HG03135 (cell line): ENCODE measurements at regions not wholly inside any gene's neighbourhood (a gene's known extent, or its start where the extent isn't known, plus 50 kb on each side); places are given as distances from the start of the nearest gene placed in this dataset.
"Not testable (repeated sequence)": the region's sequence is repeated elsewhere in the genome, so short reads cannot be mapped to it uniquely, and the experiment has no call there.

Experiments
- ATAC-seq: cut with Tn5 transposase; IDR thresholded peaks from one replicate; pipeline ENCODE4 v1.9.1; 2021; ENCODE audit warnings: mild to moderate bottlenecking, moderate library complexity; ENCODE audit not compliant: unreplicated experiment

DNA sequence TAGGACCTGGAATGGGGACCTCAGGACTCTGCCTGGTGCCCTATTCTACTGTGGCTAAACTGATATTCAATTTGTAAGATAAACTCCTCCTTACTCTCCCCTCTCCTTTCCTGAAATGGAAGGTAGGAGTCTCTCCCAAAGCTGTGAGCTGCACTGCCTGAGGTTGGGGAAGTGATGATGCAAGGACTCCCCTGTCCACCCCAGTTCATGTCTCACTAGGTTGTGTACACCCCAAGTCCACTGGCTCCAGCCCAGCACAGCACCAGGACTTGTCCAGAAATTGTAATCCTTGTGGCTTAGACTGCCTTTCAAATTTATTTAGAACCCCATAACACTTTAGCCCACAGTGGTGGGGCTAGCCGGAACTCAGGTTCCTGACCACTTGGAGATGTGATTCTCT lies 247.2 kb upstream of the CTBP2 start:
- no peak for ATAC-seq

DNA sequence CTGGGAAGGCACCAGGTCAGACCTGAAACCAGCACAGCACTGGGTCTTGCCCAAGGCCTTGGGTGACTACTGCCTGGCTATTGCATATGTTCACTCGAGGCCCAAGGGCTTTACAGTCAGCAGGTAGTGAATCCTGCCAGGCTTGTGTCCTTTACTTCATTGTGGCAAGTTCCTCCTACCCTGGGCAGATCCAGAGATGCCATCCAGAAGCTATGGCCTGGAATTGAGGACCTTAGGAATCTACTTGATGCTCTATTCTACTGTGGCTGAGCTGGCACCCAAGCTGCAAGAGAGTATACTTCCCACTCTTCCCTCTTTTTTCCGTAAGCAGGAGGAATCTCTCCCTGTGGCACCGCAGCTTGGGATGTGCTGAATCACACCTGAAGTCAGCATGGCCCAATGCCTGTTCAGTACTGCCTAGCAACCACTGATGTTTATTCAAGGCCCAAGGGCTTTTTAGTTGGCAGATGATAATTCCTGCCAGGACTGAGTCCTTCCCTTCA lies 246.7 kb upstream of the CTBP2 start:
- ATAC-seq: no peak

DNA sequence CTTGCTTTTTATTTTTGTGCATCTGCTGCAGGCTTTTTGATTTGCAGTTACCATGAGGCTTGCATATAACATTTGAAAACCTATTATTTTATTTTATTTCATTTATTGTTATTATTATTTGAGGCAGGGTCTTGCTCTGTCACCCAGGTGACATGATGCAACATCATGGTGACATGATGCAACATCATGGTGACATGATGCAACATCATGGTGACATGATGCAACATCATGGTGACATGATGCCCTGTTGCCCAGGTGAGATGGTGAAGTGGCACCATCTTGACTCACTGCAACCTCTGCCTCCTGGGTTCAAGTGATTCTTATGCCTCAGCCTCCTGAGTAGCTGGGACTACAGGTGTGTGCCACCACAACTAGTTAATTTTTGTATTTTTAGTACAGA lies 244.5 kb upstream of the CTBP2 start:
- not testable (repeated sequence) for ATAC-seq

DNA sequence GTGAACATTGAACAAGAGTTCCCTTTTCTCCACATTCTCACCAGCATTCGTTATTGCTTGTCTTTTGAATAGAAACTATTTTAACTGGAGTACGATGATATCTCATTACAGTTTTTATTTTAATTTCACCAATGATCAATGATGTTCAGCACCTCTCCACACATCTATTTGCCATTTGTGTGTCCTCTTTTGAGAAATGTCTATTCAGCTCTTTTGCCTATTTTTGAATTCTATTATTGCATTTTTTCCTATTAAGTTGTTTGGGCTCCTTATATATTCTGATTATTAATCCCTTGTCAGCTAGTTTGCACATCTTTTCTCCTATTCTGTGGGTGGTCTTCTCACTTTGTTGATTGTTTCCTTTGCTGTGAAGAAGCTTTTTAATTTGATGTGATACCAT lies 241.1 kb upstream of the CTBP2 start:
- ATAC-seq: no peak

DNA sequence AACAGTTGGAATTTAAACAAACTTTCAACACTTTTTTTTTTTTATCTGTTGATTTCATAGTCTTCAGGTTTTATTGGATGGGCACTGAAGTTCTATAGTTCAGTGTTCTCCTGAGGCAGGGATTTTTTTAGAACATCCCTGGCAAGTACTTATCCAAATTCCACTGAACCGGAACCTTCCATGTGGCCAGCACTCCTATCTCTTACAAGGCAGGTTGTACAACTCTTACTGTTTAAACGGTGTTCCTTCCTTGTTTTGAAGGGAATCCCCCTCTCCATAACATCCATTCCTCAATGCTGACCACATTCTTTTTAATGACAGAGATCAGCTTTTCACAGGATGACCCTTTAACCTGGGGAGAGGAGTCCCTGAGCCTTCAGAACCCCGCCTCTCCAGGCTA lies 238.9 kb upstream of the CTBP2 start:
- no peak for ATAC-seq

DNA sequence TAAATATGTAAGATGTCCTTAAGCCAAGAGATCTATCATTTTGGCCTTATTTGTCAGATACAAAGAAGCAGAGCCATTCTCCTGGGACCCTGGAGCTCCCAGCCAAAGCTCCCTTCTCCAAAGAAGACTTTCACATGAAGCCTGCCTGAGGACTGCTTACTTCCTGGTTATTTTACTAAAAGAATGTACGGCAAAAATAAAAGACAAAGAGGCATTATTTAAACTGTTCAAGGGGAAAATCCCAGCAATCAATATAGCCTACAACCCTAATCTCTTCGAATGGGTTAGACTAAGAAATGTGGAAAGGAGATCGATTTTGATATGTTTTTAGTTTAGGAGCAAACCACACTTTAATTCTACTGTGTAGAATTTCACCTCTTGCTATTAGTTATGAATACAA lies 237.9 kb upstream of the CTBP2 start:
- no peak for ATAC-seq

DNA sequence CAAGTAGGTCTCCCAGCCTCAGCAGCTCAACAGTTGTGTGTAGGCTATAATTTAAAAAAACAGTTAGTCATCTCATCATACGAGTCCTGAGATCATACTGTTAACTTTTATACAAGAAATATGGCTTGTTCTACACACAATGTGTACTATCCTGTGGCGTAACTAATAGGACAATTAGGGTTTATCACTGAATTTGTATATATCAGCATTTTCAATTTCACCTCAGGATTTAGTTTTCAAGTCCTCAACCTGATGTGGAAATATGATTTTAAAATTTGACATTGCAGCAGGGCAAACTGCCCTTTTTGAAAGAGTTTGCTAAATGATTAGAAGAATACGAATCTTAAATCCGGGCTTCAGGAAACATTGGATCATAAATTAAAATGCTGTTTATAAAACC lies 237.2 kb upstream of the CTBP2 start:
- ATAC-seq: no peak

DNA sequence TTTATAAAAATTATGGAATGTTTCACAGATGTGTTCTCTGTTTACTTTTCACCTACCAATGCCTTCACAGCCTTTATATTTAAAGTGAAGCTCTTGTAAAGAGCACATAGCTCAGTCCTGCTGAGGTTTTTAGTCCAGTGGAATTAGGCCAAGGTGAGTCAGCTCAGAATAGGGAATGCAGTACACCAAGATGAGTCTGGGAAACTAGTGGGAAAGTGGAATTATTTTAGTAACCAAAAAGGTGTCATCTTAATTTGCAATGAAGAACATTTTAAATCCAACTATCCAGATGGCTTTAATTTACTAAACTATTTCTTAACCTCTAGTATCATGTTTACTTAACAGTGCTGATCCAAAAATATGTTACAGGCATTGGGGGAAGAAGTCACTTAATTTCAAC lies 236.3 kb upstream of the CTBP2 start:
- ATAC-seq: no peak

DNA sequence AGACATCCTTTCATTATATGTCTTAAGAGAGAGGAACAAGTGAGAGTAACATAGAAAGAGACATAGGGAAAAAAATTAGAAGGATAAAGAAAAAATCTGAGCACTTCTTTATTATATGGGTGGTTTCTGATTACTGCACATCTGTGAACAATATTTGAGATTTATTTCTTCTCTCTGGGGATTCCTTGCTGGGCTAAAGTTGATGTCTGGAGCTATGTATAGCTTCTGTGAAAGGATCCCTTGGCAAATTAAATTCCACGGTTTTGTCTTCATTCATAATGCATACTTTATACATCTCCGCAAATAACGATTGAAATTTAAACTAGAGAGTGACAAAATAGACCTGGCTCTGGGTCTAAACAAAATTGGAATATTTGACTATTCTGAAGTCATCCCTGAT lies 232.2 kb upstream of the CTBP2 start:
- no peak for ATAC-seq

DNA sequence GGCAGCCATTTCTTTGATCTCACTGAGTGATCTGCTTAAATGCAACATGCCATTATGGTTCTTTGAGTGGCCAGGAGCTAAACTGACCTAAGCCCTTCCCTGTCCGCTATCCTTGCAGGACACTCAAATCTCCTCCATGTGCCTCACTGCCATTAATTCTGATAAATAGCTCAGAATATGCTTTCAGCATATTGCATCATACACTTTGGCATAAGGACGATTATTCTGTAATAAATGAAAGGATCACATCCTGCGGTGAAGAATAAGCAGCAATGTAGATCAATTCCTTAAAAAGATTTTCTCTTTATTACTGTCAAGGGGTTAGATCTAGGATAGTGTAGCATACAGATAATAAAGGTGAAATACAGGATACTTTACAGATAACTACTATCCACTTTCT lies 231.8 kb upstream of the CTBP2 start:
- no peak for ATAC-seq

DNA sequence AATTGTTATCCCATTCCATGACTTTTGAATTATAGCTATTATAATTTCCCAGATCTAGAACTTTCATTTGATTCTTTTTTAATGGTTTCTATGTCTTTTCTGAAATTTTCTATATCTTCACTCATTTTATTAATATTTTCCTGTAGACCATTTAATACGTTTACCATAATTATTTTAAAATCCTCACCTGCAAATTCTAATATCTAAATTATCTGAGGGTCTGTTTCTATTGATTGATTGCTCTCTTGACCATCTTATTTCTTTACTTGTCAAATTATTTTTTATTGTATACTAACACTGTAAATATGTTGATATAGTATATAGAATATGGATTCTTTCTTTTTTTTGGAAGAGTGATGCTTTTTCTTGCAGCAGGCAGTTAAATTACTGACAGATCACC lies 229.3 kb upstream of the CTBP2 start:
- no peak for ATAC-seq

DNA sequence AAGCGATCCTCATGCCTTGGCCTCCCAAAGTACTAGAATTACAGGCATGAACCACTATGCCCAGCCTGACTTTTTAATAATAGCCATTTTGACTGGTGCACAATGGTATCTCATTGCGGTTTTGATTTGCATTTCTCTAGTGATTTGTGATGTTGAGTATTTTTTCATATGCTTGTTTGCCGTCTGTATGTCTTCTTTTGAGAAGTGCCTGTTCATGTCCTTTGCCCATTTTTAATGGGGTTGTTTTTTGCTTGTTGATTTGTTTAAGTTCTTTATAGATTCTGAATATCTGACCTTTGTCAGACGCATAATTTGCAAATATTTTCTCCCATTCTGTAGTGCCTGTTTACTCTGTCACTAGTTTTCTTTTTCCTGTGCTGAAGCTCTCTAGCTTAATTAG lies 219.2 kb upstream of the CTBP2 start:
- ATAC-seq: no peak

DNA sequence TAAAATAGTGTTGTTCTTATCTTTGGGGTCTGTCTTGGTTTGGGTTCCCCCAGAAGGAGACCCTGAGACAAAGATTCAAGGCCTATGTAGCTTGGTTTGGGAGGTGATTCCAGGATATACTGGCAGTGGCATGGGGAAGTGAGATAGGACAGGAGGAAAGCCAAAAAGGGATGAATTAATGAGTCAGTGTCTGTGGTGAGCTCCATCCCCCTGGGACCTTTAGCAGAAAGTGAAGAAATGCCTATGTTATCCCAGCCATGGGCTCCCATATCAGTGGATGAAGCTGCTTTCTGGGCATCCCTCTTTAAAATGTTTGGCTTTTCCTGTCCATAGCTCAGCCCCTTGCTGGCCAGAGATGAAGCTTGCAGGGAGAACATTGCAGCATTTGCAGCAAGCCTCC lies 217.0 kb upstream of the CTBP2 start:
- no peak for ATAC-seq

DNA sequence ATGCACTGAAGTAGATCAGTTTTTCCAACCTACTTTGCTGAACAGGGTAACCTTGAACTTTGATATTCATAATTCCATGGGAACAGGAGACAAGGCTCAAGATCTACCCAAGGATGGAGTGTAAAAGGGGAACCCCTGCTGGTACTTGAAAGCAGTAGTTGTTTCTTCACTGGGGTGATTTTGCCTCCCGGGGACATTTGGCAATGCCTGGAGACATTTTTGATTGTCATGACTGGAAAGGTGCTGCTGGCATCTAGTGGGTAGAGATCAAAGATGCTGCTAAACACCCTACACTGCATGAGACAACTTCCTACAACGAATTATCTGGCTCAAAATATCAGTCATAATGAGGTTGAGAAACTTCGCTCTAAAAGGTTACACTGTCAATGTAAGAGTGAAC lies 214.8 kb upstream of the CTBP2 start:
- no peak for ATAC-seq

DNA sequence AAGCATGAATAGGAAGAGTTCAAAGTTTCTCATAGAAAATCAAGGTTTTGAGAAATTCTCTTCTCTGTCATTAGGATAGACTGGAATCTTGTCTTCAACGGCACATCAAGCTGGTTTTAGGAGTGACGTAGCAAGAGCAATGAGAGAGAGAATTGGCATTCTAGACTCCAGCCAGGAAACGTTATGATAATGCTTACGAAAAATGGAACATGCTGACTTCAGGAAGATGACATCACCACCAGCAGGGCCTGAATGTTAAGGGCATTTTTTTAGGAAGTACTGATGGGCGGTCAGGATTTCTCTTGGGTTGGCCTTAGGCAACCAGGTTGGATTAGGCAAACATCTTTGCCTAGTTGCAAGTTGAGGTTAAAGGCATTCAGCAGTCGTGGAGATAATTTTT lies 213.2 kb upstream of the CTBP2 start:
- no peak for ATAC-seq

DNA sequence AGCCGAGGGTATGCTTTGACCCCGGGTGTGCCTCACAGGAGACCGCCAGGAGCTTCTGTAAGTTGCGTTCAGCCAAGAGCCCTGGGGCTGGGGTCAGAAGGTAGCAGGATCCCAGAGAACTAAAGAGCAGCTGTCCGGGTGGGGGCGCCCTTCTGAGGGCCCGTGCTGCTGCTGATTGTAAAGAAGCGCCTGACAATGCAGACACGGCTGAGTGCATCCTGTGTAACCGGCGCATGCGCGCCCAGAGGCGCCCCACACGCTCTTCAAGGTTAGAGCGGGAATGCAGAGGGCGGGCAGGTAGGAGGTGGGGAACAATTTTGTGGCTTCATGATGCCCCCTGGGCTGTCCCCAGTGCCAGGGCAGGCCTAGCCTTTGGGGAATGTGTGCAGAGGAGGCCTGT lies 210.2 kb upstream of the CTBP2 start:
- no peak for ATAC-seq

DNA sequence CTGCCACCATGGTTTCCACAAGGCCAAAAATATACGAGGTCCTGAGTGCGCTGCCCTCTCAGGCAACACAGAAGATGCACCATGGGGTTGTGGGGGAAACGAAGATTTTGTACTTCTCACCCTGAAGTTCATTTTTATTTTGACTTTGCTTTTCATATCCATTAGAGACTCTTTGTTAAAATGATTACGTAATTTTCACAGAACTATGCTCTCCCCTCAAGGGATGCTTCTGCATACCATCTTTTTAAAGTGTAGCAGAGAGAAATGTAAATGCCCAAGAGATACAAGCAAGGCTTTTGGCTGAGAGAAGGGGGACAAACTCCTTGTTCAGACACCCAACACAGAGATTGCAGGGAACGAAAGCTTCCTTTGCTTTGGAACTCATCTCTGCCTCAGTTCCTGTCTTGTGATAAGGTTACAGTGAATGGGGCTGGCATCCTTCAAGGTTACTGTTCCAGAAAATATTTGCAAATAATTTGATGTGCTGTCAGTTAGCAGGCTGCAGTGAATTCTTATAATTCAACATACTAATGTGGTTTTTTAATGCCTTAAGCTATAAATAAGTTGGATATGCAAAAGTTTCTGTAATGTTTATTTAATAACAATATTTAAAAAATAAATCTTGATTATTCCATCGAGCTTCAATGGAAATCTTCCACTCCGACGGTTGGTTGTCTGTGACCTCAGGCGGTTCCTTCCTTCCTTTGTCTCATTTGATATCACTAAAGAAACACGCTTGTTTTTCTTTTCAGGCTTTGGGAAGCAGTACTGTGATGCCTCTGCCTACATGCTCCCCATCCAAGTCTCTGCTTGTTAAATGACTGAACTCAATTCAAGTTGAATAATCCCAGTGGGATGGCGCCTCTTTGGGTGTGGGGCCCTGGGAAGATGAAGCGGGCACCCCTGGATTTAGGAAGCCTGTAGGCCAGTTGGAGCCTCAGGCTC lies 209.3 kb upstream of the CTBP2 start:
- no peak for ATAC-seq

DNA sequence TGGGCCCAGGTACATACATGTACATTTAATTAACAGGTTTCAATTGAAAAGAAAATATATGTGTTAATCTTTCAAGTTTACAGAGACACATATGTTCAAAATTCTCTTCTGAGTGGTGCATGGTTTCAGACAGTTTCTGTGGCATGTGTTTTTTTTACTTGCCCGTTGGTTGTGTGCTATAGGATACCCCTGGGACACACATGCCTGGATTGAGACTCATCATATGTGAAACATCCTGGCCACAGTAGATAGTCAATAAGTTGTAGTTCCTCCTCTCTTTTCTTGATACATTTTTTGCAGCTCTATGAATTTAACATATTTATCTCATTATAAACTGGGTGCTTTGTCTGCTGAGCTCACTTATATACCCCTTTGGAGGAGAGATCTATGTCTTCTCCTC lies 207.8 kb upstream of the CTBP2 start:
- ATAC-seq: no peak

DNA sequence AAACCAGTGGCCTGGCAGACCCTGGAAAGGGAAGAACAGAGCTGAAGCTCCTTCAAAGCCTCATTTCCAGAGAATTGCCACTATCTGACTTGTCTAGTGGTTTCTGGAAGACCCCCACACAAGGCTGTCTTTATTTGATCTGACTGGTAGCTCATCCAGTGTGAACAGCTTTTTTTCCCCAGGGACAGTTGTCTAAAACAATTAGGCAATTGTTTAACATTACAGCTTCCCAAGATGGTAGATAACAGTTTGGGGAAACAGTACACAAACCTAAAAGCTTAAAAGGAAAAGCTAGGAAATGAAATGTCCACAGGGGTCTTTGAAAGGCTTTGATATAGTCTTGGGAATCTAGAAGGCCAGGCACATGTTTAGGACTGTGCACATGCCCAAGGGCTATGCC lies 203.4 kb upstream of the CTBP2 start:
- ATAC-seq: no peak

DNA sequence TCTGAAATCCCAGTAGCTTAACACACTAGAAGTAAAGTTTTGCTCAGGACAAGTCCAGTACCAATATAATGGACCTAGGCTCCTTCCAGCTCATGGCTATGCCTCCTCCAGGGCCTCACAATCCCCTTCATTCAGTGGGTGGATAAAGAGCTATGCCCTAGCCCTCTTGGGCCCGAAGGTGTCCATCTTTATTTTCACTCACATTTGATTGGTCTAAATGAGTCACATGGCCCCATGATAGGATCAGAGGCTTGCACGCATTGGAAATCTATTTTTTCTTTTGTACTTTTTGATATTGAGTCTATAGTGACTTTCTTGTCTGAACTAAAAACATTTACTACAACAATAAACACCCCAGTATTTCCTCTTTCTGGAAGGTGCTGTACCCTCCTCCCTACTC lies 202.6 kb upstream of the CTBP2 start:
- no peak for ATAC-seq

DNA sequence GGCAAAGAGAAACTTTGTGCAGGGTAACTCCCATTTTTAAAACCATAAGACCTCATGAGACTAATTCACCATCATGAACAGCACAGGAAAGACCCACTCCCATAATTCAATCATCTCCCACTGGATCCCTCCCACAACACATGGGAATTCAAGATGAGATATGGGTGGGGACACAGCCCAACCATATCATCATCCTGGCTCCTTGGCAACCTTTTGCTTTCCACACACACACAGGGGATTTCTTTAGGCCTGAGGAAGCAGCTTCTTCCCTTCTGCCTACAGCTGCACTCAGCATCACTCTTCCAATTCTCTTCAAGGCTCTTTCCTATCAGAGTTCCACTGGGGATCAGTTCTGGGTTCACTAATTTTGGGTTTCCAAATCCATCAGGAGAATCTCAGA lies 199.0 kb upstream of the CTBP2 start:
- no peak for ATAC-seq

DNA sequence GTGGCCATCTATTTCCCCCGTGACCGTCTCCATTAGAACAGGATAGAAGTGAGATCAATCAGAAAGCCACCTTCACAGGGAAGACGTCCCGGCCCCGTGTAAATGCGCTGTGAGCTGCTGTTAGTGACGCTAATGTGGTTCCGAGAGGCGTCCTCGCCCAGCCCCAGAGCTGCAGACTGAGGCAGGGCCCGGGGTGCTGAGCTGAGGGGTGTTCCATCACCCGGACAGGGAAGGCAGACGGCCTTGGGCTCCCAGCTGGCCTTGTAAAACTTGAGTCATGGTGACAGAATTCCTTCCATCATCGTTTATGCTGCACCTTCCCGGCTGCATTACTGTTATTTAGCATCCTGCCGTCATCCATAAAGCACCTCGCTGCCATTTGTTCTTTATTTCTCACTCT lies 195.3 kb upstream of the CTBP2 start:
- no peak for ATAC-seq

DNA sequence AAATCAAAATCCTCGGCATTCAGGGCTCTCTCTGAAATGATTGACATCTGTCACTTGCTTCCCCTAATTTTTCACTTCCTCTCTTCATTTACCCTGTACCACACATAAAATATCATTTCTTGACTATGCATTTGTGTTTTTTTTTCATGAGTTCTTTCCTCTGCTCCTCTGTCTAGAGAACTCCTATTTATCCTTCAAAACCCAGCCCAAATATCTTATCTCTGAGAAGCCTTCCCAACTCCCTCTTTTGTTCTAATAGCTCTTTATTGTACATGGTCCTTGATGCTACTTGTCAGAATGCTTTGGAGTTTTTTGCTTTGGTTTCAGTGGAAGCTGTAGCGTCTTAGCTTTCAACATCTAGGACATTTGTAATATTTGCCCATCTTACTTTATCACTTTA lies 190.2 kb upstream of the CTBP2 start:
- ATAC-seq: no peak
